Right cardiac atrium (tissue), 5 donors: ENCODE measurements at regions not wholly inside any gene's neighbourhood (a gene's known extent, or its start where the extent isn't known, plus 50 kb on each side); places are given as distances from the start of the nearest gene placed in this dataset.
"Not testable (repeated sequence)": the region's sequence is repeated elsewhere in the genome, so short reads cannot be mapped to it uniquely, and the experiment has no call there.

Source experiments
- ATAC-seq, 2 donors: fragments of 200-7000 bp; cut with Tn5 transposase; one replicate each; pipeline versions ENCODE4 v1.8.0 to v1.9.1; 2020; ENCODE audit warnings: moderate library complexity in 2 of 2, mild to moderate bottlenecking in 1 of 2
- DNase-seq, 3 donors: peaks; one replicate each; pipeline ENCODE4 v3.0.0-alpha.2; 2020
- H3K27ac ChIP-seq: one replicate; pipeline ENCODE4 v1.5.1; 2013; ENCODE audit warnings: mild to moderate bottlenecking, low read length, control low read depth, moderate library complexity
- H3K27me3 ChIP-seq: one replicate; pipeline ENCODE4 v1.6.1; 2013; ENCODE audit not compliant: control insufficient read depth, insufficient read depth
- H3K4me1 ChIP-seq: one replicate; pipeline ENCODE4 v1.6.1; 2013; ENCODE audit warnings: low read length; ENCODE audit not compliant: control insufficient read depth, insufficient read depth
- H3K4me3 ChIP-seq: one replicate; pipeline ENCODE4 v1.5.1; 2013; ENCODE audit warnings: low read length, control low read depth
- H3K9me3 ChIP-seq: one replicate; pipeline ENCODE4 v1.6.1; 2013; ENCODE audit warnings: low read length; ENCODE audit not compliant: control insufficient read depth
- WGBS: extraction: QIAGEN DNeasy Blood & Tissue Kit; methylation state at CpG from one replicate; pipeline ENCODE4 v1.1.7; 2013; 5-methylcytosine and 5-hydroxymethylcytosine counted together
- intact Hi-C, 4 donors: fragments of 100-400 bp; cut with DNase I; formaldehyde crosslinking; loops; one replicate each; pipeline versions ENCODE4 v1.11.0 to v1.14.0; 2022 to 2023
- donor health status: healthy with polysubstance abuse.
- donor health status: DM: no; HTN: yes; CAD: no.
- donor health status: DM: no; HTN: no; CAD: no.
- donor health status: DM: no; HTN: yes; CAD: no; lungs with severe emphysema.
- donor health status: DM: yes; HTN: yes; CAD: no.

DNA sequence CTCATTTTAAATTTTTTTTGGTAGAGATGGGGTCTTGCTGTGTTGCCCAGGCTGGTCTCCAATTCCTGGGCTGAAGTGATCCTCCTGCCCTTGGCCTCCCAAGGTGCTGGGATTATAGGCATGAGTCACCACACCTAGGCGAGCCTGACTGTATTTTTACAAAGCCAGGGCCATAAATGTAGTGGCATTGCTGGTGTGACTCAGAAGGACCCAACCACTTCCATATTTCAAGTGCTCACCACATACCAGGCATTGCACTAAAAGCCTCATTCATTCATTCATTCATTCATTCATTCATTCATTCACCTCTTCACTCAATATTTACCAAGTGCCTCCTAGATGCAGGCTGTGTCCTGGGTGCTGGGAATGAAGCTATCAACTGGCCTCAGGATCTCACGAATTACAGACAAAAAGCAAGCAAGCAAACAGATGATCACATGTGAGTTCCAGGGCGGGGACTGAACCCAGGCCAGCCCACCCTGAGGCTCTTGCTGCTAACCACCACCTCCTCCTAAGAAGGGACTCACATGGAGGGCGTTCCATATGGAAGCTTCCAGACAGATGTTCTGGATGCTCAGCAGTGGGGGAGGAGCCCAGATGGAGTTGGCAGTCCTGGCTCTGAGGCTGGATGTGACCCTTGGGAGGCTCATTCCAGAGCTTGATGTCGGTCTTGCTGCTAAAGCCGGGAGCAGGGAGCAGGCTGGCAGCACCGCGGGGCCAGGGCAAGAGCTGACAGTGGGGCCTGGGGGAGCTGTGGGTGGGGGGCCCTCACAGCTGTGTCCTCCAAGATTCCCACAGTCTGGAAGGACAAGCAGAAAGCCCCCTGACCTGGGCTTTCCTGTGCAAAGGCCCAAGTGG lies 158.8 kb downstream of the CTTN start:
- H3K27ac ChIP-seq: no peak overlapping the region
- H3K9me3 ChIP-seq: no peaks in the 10 kb centered on the region
- intact Hi-C loops: no loop called here
- H3K4me1 ChIP-seq: no peaks in the 10 kb centered on the region
- no peaks in the 10 kb centered on the region for H3K27me3 ChIP-seq
- no peak overlapping the region for H3K4me3 ChIP-seq
- WGBS: 52% methylated on average over 8 of the region's 8 CpGs
- DNase-seq (no peak), ATAC-seq (no peak)

DNA sequence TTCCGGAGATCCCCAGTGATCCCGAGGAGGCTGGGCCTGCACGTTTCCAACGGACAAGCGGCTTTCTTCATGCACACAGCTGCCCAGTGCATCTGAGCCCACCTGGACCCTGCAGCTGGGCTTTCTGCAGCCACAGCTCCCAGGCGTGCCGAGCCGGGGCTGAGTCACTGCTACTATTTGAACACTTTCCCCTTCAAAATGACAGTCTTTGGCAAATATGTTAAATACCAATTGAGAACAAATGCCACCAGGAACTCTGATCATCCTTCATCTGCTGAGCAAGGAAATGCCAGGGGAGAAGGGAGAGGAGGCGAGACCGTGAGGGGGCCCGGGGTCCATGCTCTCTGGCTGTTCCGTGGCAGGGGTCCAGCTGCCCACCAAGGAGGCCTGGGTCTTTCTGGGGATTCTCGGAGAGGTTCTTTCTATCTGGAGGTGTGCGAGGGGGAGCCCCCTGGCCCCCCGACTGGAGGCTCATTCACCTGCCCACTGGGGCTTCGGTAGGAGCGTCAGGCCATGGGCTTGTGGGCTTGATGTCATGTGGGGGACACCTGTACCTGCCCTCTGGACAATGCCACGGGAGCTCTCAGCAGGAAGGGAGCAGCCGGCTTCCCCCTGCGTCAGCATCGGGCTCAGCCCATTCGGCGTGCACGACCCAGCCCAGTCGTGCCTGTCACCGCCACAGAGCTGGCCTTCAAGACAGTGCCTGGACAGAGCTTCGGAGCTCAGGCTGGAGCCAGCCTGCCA lies 159.6 kb downstream of the CTTN start:
- Histone ChIP-seq H3K27me3 (no peaks in the 10 kb centered on the region), H3K4me1 (no peaks in the 10 kb centered on the region), H3K9me3 (no peaks in the 10 kb centered on the region), H3K27ac (no peak overlapping the region), H3K4me3 (no peak overlapping the region)
- DNase-seq (no peak), ATAC-seq (no peak)
- WGBS: 85% methylated on average over 27 of the region's 27 CpGs
- intact Hi-C loops: no loop called here

DNA sequence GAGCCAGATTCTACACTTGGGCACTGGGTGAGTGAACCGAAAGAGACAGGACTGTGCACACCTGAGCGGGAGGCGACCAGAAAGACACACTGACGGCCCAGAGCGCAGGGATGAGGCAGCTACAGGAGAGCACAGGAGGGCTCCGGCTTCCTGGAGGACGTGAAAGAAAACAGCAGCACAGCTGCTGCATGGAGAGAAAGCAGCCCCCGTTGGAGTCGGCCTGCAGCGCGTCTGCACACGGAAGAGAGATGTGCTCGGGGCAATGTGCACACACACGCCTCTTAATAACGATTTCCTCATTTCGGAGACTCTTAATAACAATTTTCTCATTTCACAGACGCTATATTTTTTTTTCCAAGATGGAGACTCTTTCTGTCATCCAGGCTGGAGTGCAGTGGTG lies 160.4 kb downstream of the CTTN start:
- Histone ChIP-seq H3K4me1 (no peaks in the 10 kb centered on the region), H3K9me3 (no peaks in the 10 kb centered on the region), H3K27me3 (no peaks in the 10 kb centered on the region), H3K4me3 (no peak overlapping the region), H3K27ac (no peak overlapping the region)
- WGBS: 82% methylated on average over 17 of the region's 17 CpGs
- ATAC-seq (no peak), DNase-seq (no peak)
- intact Hi-C loops: no loop called here

DNA sequence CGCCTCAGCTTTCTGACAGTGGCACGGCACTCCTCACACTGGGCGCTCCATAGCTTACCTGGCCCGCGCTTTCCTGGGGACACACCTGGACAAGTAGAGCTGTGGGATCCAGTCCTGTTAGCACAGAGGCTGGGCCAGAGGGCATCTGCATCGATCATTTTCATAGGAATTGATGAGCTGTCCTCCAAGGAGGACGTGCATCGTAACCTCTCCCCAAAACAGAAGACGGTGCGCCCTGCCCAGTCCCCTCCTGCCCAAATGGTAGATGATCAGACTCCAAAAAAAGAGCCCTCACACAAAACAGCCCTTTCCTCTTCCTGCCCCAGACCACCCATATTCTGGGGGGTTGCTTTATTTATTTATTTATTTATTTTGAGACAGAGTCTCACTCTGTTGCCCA lies 161.2 kb downstream of the CTTN start:
- no peak for DNase-seq

DNA sequence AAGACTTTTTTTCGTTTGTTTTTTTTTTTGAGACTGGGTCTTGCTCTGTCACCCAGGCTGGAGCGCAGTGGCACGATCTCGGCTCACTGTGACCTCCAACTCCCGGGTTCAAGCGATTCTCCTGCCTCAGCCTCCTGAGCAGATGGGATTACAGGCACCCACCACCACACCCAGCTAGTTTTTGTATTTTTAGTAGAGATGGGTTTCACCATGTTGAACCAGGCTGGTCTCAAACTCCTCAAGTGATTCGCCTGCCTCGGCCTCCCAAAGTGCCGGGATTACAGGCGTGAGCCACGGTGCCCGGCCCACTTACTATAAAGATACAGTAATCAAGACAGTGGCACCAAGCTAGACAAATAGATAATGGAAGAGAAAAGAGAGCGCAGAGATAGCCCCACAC lies 162.3 kb downstream of the CTTN start:
- H3K27ac ChIP-seq, H3K4me3 ChIP-seq, DNase-seq, H3K27me3 ChIP-seq, ATAC-seq, intact Hi-C loops, H3K9me3 ChIP-seq, H3K4me1 ChIP-seq: not testable (repeated sequence)
- WGBS: 88% methylated on average over 13 of the region's 13 CpGs

More for the DNA sequence above, 161.2 kb downstream of the CTTN start:
- ATAC-seq: no peak
- no peaks in the 10 kb centered on the region for H3K9me3 ChIP-seq
- no peaks in the 10 kb centered on the region for H3K27me3 ChIP-seq
- H3K4me3 ChIP-seq: no peak overlapping the region
- WGBS: 90% methylated on average over 10 of the region's 10 CpGs
- no peaks in the 10 kb centered on the region for H3K4me1 ChIP-seq
- H3K27ac ChIP-seq: no peak overlapping the region
- intact Hi-C loops: no loop called here

DNA sequence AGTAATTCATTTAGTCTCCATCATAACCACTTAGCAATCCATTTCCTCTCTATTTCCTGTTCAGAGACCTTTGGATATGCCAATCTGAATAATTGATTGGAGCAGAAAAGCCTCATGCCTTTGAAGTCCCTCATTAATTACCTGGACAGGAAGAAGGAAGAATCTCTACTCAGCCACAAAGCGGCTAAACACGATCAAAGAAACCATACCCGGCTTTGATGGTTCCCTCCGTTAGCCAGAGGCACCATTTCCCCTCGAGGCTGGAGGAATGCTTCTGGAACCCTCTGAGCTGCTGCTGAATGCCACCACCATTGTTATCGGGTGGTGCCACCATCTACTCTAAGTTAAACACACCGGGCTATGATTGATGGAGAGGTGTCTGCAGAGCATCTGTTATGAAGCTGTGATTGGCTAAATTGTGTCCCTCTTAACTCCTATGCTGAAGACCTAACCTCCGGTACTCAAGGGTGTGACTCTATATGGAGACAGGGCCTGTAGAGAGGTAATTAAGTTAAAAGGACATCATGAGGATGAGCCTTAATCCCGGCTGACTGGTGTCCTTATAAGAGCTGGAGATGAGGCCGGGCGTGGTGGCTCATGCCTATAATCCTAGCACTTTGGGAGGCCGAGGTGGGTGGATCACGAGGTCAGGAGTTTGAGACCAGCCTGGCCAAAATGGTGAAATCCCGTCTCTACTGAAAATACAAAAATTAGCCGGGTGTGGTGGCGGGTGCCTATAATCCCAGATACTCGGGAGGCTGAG lies 168.6 kb downstream of the CTTN start:
- Histone ChIP-seq H3K4me3 (no peak overlapping the region), H3K9me3 (no peaks in the 10 kb centered on the region), H3K27ac (no peak overlapping the region), H3K27me3 (no peaks in the 10 kb centered on the region), H3K4me1 (peaks cover 3% of the 10 kb centered on the region)
- DNase-seq (no peak), ATAC-seq (no peak)
- intact Hi-C loops: no loop called here
- WGBS: 85% methylated on average over 17 of the region's 17 CpGs

DNA sequence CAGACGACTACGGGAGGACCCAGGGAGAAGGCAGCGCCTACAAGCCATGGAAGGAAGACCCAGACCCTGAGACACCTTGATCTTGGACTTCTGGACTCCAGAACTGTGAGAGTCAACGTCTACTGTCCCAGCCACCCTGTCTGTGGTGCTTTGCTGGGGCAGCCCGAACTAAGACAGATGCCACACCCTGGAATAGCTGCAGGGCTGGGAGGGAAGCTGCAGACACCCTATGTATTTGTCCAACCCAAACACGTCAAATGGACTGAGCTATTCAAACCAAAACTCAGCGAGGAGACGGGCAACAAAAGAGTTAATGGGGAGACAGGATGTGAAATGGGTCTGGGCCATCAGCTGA lies 169.3 kb downstream of the CTTN start:
- Histone ChIP-seq H3K9me3 (no peaks in the 10 kb centered on the region), H3K27ac (peak overlapping the region; percentile 65), H3K27me3 (no peaks in the 10 kb centered on the region), H3K4me1 (peaks cover 3% of the 10 kb centered on the region), H3K4me3 (peak overlapping the region; percentile 45)
- DNase-seq: no peak
- intact Hi-C loops: no loop called here
- peak; percentile 10 to 12 for ATAC-seq
- WGBS: 56% methylated on average over 8 of the region's 8 CpGs

DNA sequence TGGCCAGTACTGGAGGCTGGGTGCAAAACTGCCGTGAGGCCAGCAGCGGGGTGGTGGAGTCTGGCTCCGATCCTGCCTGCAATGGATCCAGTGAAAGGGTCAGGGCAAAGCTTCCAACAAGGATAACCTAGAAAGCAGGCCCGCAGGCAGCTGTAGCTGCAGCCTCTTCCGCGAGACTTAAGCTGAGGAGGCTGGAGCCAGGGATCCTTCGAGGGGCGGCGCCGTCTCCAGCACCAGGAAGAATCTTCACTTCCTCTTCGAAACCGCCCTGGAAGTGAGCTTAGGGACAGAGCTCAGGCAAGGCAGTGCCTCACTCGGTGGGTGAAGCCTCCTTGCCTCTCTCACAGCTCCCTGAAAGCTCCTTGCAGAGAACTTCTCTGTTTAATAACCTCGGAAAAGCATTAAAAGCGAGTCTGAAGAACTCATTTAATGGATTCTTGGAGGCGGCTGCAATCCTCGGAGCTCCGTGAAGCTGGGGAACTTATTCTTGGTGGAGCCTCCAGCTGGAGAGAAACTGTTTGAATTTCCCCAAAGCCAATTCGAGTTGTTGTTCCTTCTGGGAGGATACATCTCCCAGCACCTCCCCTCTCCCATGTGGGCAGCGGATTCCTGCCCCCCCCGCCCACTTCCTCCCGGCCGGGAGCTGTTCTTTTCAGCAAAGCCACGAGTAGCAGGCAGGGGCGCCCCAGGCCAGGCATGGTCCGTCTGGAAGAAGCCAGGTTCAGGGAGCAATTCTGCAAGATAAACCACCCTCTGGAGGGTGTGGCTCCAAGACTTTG lies 169.9 kb downstream of the CTTN start:
- DNase-seq (peak; percentile 61 to 85 (median 83)), ATAC-seq (peak; percentile 92 to 93)
- H3K4me3 ChIP-seq: peak overlapping the region; percentile 45
- H3K27ac ChIP-seq: peak overlapping the region; percentile 65
- no peaks in the 10 kb centered on the region for H3K27me3 ChIP-seq
- 8% methylated on average over 26 of the region's 26 CpGs for WGBS
- intact Hi-C loops: no loop called here
- H3K4me1 ChIP-seq: peaks cover 3% of the 10 kb centered on the region
- H3K9me3 ChIP-seq: no peaks in the 10 kb centered on the region

DNA sequence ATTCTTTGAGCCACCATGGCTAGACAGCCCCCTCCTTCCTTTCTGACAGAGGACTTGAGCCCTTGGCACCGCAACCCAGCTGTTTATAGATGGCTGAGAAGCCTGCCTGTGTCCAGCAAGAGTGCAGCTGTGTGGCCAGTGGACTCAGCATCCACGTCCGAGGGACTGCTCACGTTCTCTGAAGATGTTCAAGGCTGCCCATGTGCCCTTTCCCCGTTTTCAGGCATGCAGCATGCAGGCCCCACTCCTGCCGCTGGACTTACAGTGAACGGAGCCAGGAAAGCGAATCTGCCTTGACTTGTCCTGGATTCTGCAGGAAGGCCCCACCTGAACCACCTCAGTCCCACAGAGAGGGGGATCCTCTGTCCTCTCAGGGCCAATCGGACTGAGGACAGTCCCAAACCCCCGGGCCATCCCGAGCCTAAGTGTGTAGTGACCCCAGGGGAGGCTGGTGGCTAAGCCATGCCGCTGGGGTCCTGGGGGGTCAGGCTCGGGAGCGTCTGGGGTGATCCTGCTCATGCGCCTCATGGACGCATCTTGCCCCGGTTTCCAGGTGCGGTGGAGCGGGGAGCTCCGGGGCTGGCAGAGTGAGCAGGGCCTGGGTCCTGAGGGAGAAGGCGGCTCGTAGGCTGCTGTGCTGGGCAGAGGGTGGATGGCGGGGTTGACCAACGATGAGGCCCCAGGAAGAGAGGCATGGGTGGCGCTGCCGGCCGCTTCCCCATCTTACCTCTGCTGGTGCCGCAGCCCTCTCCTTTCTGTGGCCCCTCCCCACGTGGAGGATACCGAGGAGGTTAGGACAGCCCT lies 170.7 kb downstream of the CTTN start:
- no peak for DNase-seq
- intact Hi-C loops: no loop called here
- peak overlapping the region; percentile 45 for H3K4me3 ChIP-seq

DNA sequence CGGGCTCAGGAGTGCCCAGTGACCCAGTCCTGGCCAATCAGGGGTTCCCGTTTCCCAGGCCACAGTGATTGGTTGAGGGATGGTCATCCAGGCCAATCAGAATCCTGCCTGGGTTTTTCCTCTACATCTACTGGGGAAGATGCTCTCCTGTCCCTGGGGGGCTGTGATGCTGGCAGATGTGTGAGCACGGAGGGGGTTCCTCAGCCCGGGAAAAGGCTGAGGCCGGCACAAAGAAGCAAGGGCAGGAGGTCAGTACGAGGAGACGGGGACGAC lies 171.2 kb downstream of the CTTN start:
- H3K27ac ChIP-seq: no peak overlapping the region
- H3K9me3 ChIP-seq: no peaks in the 10 kb centered on the region
- H3K4me1 ChIP-seq: peaks cover 3% of the 10 kb centered on the region
- 89% methylated on average over 8 of the region's 8 CpGs for WGBS
- intact Hi-C loops: no loop called here
- no peak for DNase-seq
- H3K4me3 ChIP-seq: no peak overlapping the region
- no peaks in the 10 kb centered on the region for H3K27me3 ChIP-seq
- ATAC-seq: no peak

More for the DNA sequence above, 170.7 kb downstream of the CTTN start:
- ATAC-seq: no peak
- peaks cover 3% of the 10 kb centered on the region for H3K4me1 ChIP-seq
- WGBS: 83% methylated on average over 30 of the region's 30 CpGs
- H3K9me3 ChIP-seq: no peaks in the 10 kb centered on the region
- no peaks in the 10 kb centered on the region for H3K27me3 ChIP-seq
- no peak overlapping the region for H3K27ac ChIP-seq
